ENCODE measurements at regions not wholly inside any gene's neighbourhood (a gene's known extent, or its start where the extent isn't known, plus 50 kb on each side); places are given as distances from the start of the nearest gene placed in this dataset.

- no peak for DNase-seq
Measured at GRCh38 chr6:28741363-28741762, 182.4 kb downstream of the TRIM27 start.

- DNase-seq = no peak
Measured at GRCh38 chr6:28742668-28743270, 181.0 kb downstream of the TRIM27 start.

GRCh38 chr6:28743271-28743789, 180.5 kb downstream of the TRIM27 start:
- no peak for DNase-seq

GRCh38 chr6:28747083-28747630, 176.6 kb downstream of the TRIM27 start:
- no peak for DNase-seq

- no peak for DNase-seq
Measured at GRCh38 chr6:28747631-28748157, 176.1 kb downstream of the TRIM27 start.

- no peak for DNase-seq
Measured at GRCh38 chr6:28748192-28748591, 175.6 kb downstream of the TRIM27 start.

GRCh38 chr6:28750926-28751458, 172.8 kb downstream of the TRIM27 start:
- DNase-seq = no peak

- DNase-seq = no peak
Measured at GRCh38 chr6:28751514-28751913, 172.3 kb downstream of the TRIM27 start.

GRCh38 chr6:28751963-28752350, 171.8 kb downstream of the TRIM27 start:
- DNase-seq = no peak

- DNase-seq = no peak
Measured at GRCh38 chr6:28757429-28758045, 166.2 kb downstream of the TRIM27 start.

GRCh38 chr6:28758046-28758817, 165.6 kb downstream of the TRIM27 start:
- DNase-seq = no peak

GRCh38 chr6:28758818-28759235, 165.0 kb downstream of the TRIM27 start:
- DNase-seq = no peak

GRCh38 chr6:28764014-28764723, 159.6 kb downstream of the TRIM27 start:
- DNase-seq = no peak

GRCh38 chr6:28764761-28765282, 159.0 kb downstream of the TRIM27 start:
- no peak for DNase-seq

- DNase-seq = no peak
Measured at GRCh38 chr6:28765978-28766351, 157.8 kb downstream of the TRIM27 start.

GRCh38 chr6:28766426-28766825, 157.4 kb downstream of the TRIM27 start:
- no peak for DNase-seq

- no peak for DNase-seq
Measured at GRCh38 chr6:28767133-28767532, 156.7 kb downstream of the TRIM27 start.

GRCh38 chr6:28767691-28768090, 156.1 kb downstream of the TRIM27 start:
- no peak for DNase-seq

- DNase-seq = no peak
Measured at GRCh38 chr6:28768187-28768913, 155.4 kb downstream of the TRIM27 start.

- DNase-seq = no peak
Measured at GRCh38 chr6:28769626-28770402, 154.0 kb downstream of the TRIM27 start.

- DNase-seq = no peak
Measured at GRCh38 chr6:28770732-28771131, 153.1 kb downstream of the TRIM27 start.

Data from NCI-H1436 (cell line).